ENCODE measurements at regions not wholly inside any gene's neighbourhood (a gene's known extent, or its start where the extent isn't known, plus 50 kb on each side); places are given as distances from the start of the nearest gene placed in this dataset.
A peak's percentile ranks its signal among the peaks of the same experiment; 100 is the strongest.

GRCh38 chr13:50101590-50101989 lies 86.3 kb downstream of the KCNRG start:
- DNase-seq (ENCODE audit: low spot score): no peak

GRCh38 chr13:50104493-50104892 lies 89.2 kb downstream of the KCNRG start:
- no peak for DNase-seq (ENCODE audit: low spot score)

GRCh38 chr13:50106559-50106958 lies 91.3 kb downstream of the KCNRG start:
- DNase-seq (ENCODE audit: low spot score): no peak

- DNase-seq (ENCODE audit: low spot score): no peak
Observed at GRCh38 chr13:50107205-50107604, 92.0 kb downstream of the KCNRG start.

- no peak for DNase-seq (ENCODE audit: low spot score)
Observed at GRCh38 chr13:50114961-50115360, 99.7 kb downstream of the KCNRG start.

- DNase-seq (ENCODE audit: low spot score): no peak
Observed at GRCh38 chr13:50115695-50116094, 100.5 kb downstream of the KCNRG start.

- DNase-seq (ENCODE audit: low spot score): no peak
Observed at GRCh38 chr13:50116430-50116973, 101.3 kb downstream of the KCNRG start.

GRCh38 chr13:50119591-50119990 lies 104.3 kb downstream of the KCNRG start:
- no peak for DNase-seq (ENCODE audit: low spot score)

GRCh38 chr13:50122455-50122854 lies 107.2 kb downstream of the KCNRG start:
- DNase-seq (ENCODE audit: low spot score): no peak

GRCh38 chr13:50123002-50123401 lies 107.8 kb downstream of the KCNRG start:
- DNase-seq (ENCODE audit: low spot score): no peak

- no peak for DNase-seq (ENCODE audit: low spot score)
Observed at GRCh38 chr13:50123515-50123861, 108.2 kb downstream of the KCNRG start.

- peak; percentile 98 for DNase-seq (ENCODE audit: low spot score)
Observed at GRCh38 chr13:50123862-50124535, 108.8 kb downstream of the KCNRG start.

GRCh38 chr13:50124536-50125303 lies 109.5 kb downstream of the KCNRG start:
- no peak for DNase-seq (ENCODE audit: low spot score)

GRCh38 chr13:50125304-50125553 lies 110.0 kb downstream of the KCNRG start:
- no peak for DNase-seq (ENCODE audit: low spot score)

GRCh38 chr13:50125554-50126262 lies 110.5 kb downstream of the KCNRG start:
- peak; percentile 97 for DNase-seq (ENCODE audit: low spot score)

GRCh38 chr13:50126263-50126992 lies 111.2 kb downstream of the KCNRG start:
- no peak for DNase-seq (ENCODE audit: low spot score)

GRCh38 chr13:50126993-50127725 lies 111.9 kb downstream of the KCNRG start:
- no peak for DNase-seq (ENCODE audit: low spot score)

- DNase-seq (ENCODE audit: low spot score): no peak
Observed at GRCh38 chr13:50127726-50128291, 112.6 kb downstream of the KCNRG start.

GRCh38 chr13:50128428-50128931 lies 113.2 kb downstream of the KCNRG start:
- DNase-seq (ENCODE audit: low spot score): no peak

GRCh38 chr13:50129081-50129705 lies 113.9 kb downstream of the KCNRG start:
- no peak for DNase-seq (ENCODE audit: low spot score)

All from mesenteric fat pad (tissue), 1 donor.